ENCODE measurements at regions not wholly inside any gene's neighbourhood (a gene's known extent, or its start where the extent isn't known, plus 50 kb on each side); places are given as distances from the start of the nearest gene placed in this dataset.

DNA sequence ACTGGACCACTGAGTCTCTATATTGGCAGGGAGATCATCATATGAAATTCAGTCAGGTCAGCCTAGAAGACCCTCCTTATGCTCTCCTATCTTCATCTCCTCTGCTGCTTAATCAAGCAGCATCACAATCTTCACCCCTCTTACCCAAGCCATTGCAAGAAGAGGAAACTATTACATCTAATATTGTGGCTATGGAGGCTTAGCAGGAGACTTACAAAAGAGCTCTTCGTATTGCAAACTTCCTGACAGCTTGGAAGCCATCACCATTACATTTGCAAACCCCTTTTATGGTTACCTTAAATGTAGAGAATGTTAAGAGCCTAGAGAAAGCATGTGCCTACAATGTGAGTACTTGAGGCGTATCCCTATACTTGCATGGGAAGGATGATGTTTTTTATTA lies 87.2 kb upstream of the STXBP5 start:
- TF ChIP-seq, protein P1, sequence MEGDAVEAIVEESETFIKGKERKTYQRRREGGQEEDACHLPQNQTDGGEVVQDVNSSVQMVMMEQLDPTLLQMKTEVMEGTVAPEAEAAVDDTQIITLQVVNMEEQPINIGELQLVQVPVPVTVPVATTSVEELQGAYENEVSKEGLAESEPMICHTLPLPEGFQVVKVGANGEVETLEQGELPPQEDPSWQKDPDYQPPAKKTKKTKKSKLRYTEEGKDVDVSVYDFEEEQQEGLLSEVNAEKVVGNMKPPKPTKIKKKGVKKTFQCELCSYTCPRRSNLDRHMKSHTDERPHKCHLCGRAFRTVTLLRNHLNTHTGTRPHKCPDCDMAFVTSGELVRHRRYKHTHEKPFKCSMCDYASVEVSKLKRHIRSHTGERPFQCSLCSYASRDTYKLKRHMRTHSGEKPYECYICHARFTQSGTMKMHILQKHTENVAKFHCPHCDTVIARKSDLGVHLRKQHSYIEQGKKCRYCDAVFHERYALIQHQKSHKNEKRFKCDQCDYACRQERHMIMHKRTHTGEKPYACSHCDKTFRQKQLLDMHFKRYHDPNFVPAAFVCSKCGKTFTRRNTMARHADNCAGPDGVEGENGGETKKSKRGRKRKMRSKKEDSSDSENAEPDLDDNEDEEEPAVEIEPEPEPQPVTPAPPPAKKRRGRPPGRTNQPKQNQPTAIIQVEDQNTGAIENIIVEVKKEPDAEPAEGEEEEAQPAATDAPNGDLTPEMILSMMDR (IDR thresholded peaks at IDR 0.05; ENCODE audit: low read depth, low read length, missing input control): no peak
- TF ChIP-seq JUND (IDR thresholded peaks at IDR 0.05) (no peak), FOXA1 (IDR thresholded peaks at IDR 0.05) (no peak), YY1 (IDR thresholded peaks at IDR 0.05) (no peak), NR2F2 (IDR thresholded peaks at IDR 0.05) (no peak), TAF1 (conservative IDR thresholded peaks at IDR 0.05) (no peak)
- TF ChIP-seq, protein P2, sequence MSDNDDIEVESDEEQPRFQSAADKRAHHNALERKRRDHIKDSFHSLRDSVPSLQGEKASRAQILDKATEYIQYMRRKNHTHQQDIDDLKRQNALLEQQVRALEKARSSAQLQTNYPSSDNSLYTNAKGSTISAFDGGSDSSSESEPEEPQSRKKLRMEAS (IDR thresholded peaks at IDR 0.05): no peak
